Neural cell (in vitro differentiated cells): ENCODE measurements at regions not wholly inside any gene's neighbourhood (a gene's known extent, or its start where the extent isn't known, plus 50 kb on each side); places are given as distances from the start of the nearest gene placed in this dataset.

Source experiments
- H2AFZ ChIP-seq: fragments of 200-600, 300-800 bp; sonication (generic), shearing (Covaris generic); 2 replicates; pipeline ENCODE4 v1.6.0; 2014; ENCODE audit warnings: low read depth, mild to moderate bottlenecking, antibody characterized with exemption, low read length, moderate library complexity
- H3F3A ChIP-seq: fragments of 200-600 bp; shearing (Covaris generic); 2 replicates; pipeline ENCODE4 v1.6.1; 2016; ENCODE audit warnings: mild to moderate bottlenecking, moderate library complexity, mixed read lengths, antibody characterized with exemption, low read length; ENCODE audit not compliant: insufficient read depth, poor library complexity, severe bottlenecking
- H3K27ac ChIP-seq: fragments of 200-600, 300-800 bp; sonication (generic), shearing (Covaris generic); 2 replicates; pipeline ENCODE4 v1.5.1; 2014; ENCODE audit warnings: mild to moderate bottlenecking, low read length, moderate library complexity
- H3K27me3 ChIP-seq: fragments of 300-800, 200-600 bp; sonication (generic), shearing (Covaris generic); 2 replicates; pipeline ENCODE4 v1.6.0; 2014; ENCODE audit warnings: mild to moderate bottlenecking, low read depth, low read length, moderate library complexity; ENCODE audit not compliant: insufficient read depth
- H3K36me3 ChIP-seq: fragments of 300-800, 200-600 bp; sonication (generic), shearing (Covaris generic); 2 replicates; pipeline ENCODE4 v1.5.1; 2014; ENCODE audit warnings: mild to moderate bottlenecking, antibody characterized with exemption, low read length, moderate library complexity; ENCODE audit not compliant: insufficient read depth
- H3K4me2 ChIP-seq: fragments of 300-800, 200-600 bp; sonication (generic), shearing (Covaris generic); 2 replicates; pipeline ENCODE4 v1.6.0; 2014; ENCODE audit warnings: mild to moderate bottlenecking, low read length
- H3K4me3 ChIP-seq: fragments of 300-800, 200-600 bp; sonication (generic), shearing (Covaris generic); 2 replicates; pipeline ENCODE4 v1.5.1; 2014; ENCODE audit warnings: mild to moderate bottlenecking, low read length, moderate library complexity
- H3K79me2 ChIP-seq: fragments of 200-600 bp; shearing (Covaris generic); replicated peaks from 2 replicates; pipeline ENCODE4 v1.6.0; 2014; ENCODE audit warnings: mild to moderate bottlenecking, low read length, moderate library complexity; ENCODE audit not compliant: insufficient read depth
- H3K9ac ChIP-seq: fragments of 300-800, 200-600 bp; sonication (generic), shearing (Covaris generic); 2 replicates; pipeline ENCODE4 v1.6.1; 2016; ENCODE audit warnings: mild to moderate bottlenecking, low read length, mixed read lengths
- H3K9me2 ChIP-seq: fragments of 200-600 bp; shearing (Covaris generic); 2 replicates; pipeline ENCODE4 v1.6.1; 2016; ENCODE audit warnings: mild to moderate bottlenecking, low read length, mixed read lengths; ENCODE audit not compliant: insufficient read depth
- H3K9me3 ChIP-seq: fragments of 200-600, 300-800 bp; sonication (generic), shearing (Covaris generic); 2 replicates; pipeline ENCODE4 v1.6.1; 2016; ENCODE audit warnings: mild to moderate bottlenecking, mixed run types, low read length, moderate library complexity, mixed read lengths
- H4K20me1 ChIP-seq: fragments of 200-600 bp; shearing (Covaris generic); 2 replicates; pipeline ENCODE4 v1.6.1; 2016; ENCODE audit warnings: mild to moderate bottlenecking, mixed run types; ENCODE audit not compliant: insufficient read depth
- CTCF ChIP-seq: fragments of 450-650 bp; IDR thresholded peaks from 2 replicates; pipeline ENCODE4 v1.5.1; 2014; ENCODE audit warnings: antibody characterized with exemption, mild to moderate bottlenecking, moderate library complexity; ENCODE audit not compliant: poor library complexity, severe bottlenecking
- EP300 ChIP-seq: fragments of 450-650 bp; conservative IDR thresholded peaks from 2 replicates; pipeline ENCODE4 v1.6.1; 2014; ENCODE audit warnings: antibody characterized with exemption, mild to moderate bottlenecking, moderate library complexity; ENCODE audit not compliant: poor library complexity, severe bottlenecking
- EZH2 ChIP-seq: fragments of 200-600, 300-800 bp; shearing (Covaris generic), sonication (generic); IDR thresholded peaks from 2 replicates; pipeline ENCODE4 v1.6.1; 2014; ENCODE audit warnings: antibody characterized with exemption, low read length, borderline replicate concordance, mild to moderate bottlenecking; ENCODE audit not compliant: insufficient read depth, poor library complexity, severe bottlenecking
- MXI1 ChIP-seq: fragments of 450-650 bp; conservative IDR thresholded peaks from 2 replicates; pipeline ENCODE4 v1.6.1; 2014; ENCODE audit warnings: antibody characterized with exemption, mild to moderate bottlenecking; ENCODE audit not compliant: poor library complexity, severe bottlenecking
- POLR2AphosphoS5 ChIP-seq: IDR thresholded peaks from 2 replicates; pipeline ENCODE4 v1.6.1; 2012
- RAD21 ChIP-seq: fragments of 450-650 bp; conservative IDR thresholded peaks from 2 replicates; pipeline ENCODE4 v1.6.1; 2014; ENCODE audit warnings: antibody characterized with exemption, mild to moderate bottlenecking, moderate library complexity
- REST ChIP-seq: IDR thresholded peaks from 2 replicates; pipeline ENCODE4 v1.6.1; 2012; ENCODE audit warnings: borderline replicate concordance
- SMC3 ChIP-seq: fragments of 450-650 bp; conservative IDR thresholded peaks from 2 replicates; pipeline ENCODE4 v1.6.1; 2014; ENCODE audit warnings: antibody characterized with exemption, mild to moderate bottlenecking, moderate library complexity; ENCODE audit not compliant: poor library complexity
- TAF1 ChIP-seq: IDR thresholded peaks from 2 replicates; pipeline ENCODE4 v1.6.1; 2012; ENCODE audit warnings: low read depth

DNA sequence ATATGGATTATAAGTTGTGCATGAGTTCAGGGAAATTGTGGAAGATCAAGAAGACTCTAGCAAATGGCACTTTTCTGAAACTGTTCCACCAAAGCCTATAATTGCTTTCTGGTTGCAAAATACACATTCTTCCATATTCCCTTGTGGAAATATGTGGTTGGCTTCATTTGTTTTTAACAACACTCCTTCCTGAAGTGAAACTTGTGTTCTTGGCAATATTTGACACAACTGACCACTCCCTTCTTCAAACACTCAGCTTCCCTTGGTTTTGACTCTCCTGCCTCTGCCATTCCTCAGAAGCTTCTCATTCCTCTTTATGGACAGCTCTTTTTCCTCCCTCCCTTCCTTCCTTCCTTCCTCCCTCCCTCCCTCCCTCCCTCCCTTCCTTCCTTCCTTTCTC lies 192.3 kb downstream of the PMAIP1 start:
- Histone ChIP-seq H3K27ac (no peak overlapping the region), H3K9me3 (no peaks in the 10 kb centered on the region), H3K4me3 (no peak overlapping the region), H3K79me2 (no peaks in the 10 kb centered on the region), H3K27me3 (no peaks in the 10 kb centered on the region), H3K36me3 (no peaks in the 10 kb centered on the region), H3F3A (peaks cover 5% of the 10 kb centered on the region), H2AFZ (no peak overlapping the region), H4K20me1 (no peaks in the 10 kb centered on the region), H3K9ac (no peak overlapping the region), H3K9me2 (no peaks in the 10 kb centered on the region), H3K4me2 (no peak overlapping the region)
- TF ChIP-seq EP300 (no peak), MXI1 (no peak), TAF1 (no peak), RAD21 (no peak), CTCF (no peak), POLR2AphosphoS5 (no peak), EZH2 (no peak), SMC3 (no peak), REST (no peak)

GRCh38 chr18:60090170-60090569 lies 190.4 kb downstream of the PMAIP1 start:
- H3K9me2 ChIP-seq, result no peaks in the 10 kb centered on the region
- no peak overlapping the region for H3K4me3 ChIP-seq
- H3K27me3 ChIP-seq, result no peaks in the 10 kb centered on the region
- no peaks in the 10 kb centered on the region for H4K20me1 ChIP-seq
- no peak overlapping the region for H3K9ac ChIP-seq
- no peak overlapping the region for H3K4me2 ChIP-seq
- no peak overlapping the region for H2AFZ ChIP-seq
- no peaks in the 10 kb centered on the region for H3K9me3 ChIP-seq
- H3K27ac ChIP-seq, result no peak overlapping the region
- TF ChIP-seq TAF1, result no peak
- TF ChIP-seq EZH2, result no peak
- no peak for TF ChIP-seq REST
- TF ChIP-seq CTCF, result no peak
- no peak for TF ChIP-seq RAD21
- no peak for TF ChIP-seq MXI1
- no peak for TF ChIP-seq EP300
- no peak for TF ChIP-seq POLR2AphosphoS5
- no peak for TF ChIP-seq SMC3
- peaks cover 5% of the 10 kb centered on the region for H3F3A ChIP-seq
- no peaks in the 10 kb centered on the region for H3K79me2 ChIP-seq
- no peaks in the 10 kb centered on the region for H3K36me3 ChIP-seq
